GM18870 (cell line): ENCODE measurements at regions not wholly inside any gene's neighbourhood (a gene's known extent, or its start where the extent isn't known, plus 50 kb on each side); places are given as distances from the start of the nearest gene placed in this dataset.

Experiments
- ATAC-seq: cut with Tn5 transposase; IDR thresholded peaks from one replicate; pipeline ENCODE4 v1.9.1; 2021; ENCODE audit warnings: moderate library complexity; ENCODE audit not compliant: unreplicated experiment

GRCh38 chr20:58005581-58006345 lies 222.7 kb downstream of the ANKRD60 start:
- no peak for ATAC-seq

GRCh38 chr20:58004900-58005299 lies 223.6 kb downstream of the ANKRD60 start:
- ATAC-seq, result no peak

- ATAC-seq, result no peak
These were observed 224.3 kb downstream of the ANKRD60 start for GRCh38 chr20:58004146-58004545.

GRCh38 chr20:58003525-58003924 lies 224.9 kb downstream of the ANKRD60 start:
- ATAC-seq, result no peak

GRCh38 chr20:58002901-58003300 lies 225.6 kb downstream of the ANKRD60 start:
- ATAC-seq, result no peak

- ATAC-seq, result no peak
These were observed 226.5 kb downstream of the ANKRD60 start for GRCh38 chr20:58001946-58002345.

- no peak for ATAC-seq
These were observed 227.1 kb downstream of the ANKRD60 start for GRCh38 chr20:58001381-58001780.

GRCh38 chr20:58000861-58001260 lies 227.6 kb downstream of the ANKRD60 start:
- no peak for ATAC-seq

- ATAC-seq, result no peak
These were observed 228.9 kb downstream of the ANKRD60 start for GRCh38 chr20:57999465-58000111.

GRCh38 chr20:57998981-57999464 lies 229.4 kb downstream of the ANKRD60 start:
- ATAC-seq, result no peak

- ATAC-seq, result no peak
These were observed 230.2 kb downstream of the ANKRD60 start for GRCh38 chr20:57998276-57998675.

GRCh38 chr20:57996936-57997890 lies 231.2 kb downstream of the ANKRD60 start:
- no peak for ATAC-seq

- no peak for ATAC-seq
These were observed 232.0 kb downstream of the ANKRD60 start for GRCh38 chr20:57996465-57996864.

GRCh38 chr20:57995381-57995977 lies 233.0 kb downstream of the ANKRD60 start:
- no peak for ATAC-seq

GRCh38 chr20:57993716-57994431 lies 234.6 kb downstream of the ANKRD60 start:
- no peak for ATAC-seq

- ATAC-seq, result no peak
These were observed 237.1 kb downstream of the ANKRD60 start for GRCh38 chr20:57991211-57991881.

GRCh38 chr20:57990396-57990987 lies 238.0 kb downstream of the ANKRD60 start:
- no peak for ATAC-seq

GRCh38 chr20:57988828-57989227 lies 239.6 kb downstream of the ANKRD60 start:
- ATAC-seq, result no peak

- no peak for ATAC-seq
These were observed 240.0 kb downstream of the ANKRD60 start for GRCh38 chr20:57988422-57988821.
